ENCODE measurements at regions not wholly inside any gene's neighbourhood (a gene's known extent, or its start where the extent isn't known, plus 50 kb on each side); places are given as distances from the start of the nearest gene placed in this dataset.

GRCh38 chr13:22144806-22145205, 473.9 kb downstream of the FGF9 start:
- Histone ChIP-seq H3K27me3 (no peaks in the 10 kb centered on the region), H3K27ac (no peak overlapping the region), H3K4me3 (no peak overlapping the region), H3K4me1 (no peaks in the 10 kb centered on the region), H3K36me3 (no peaks in the 10 kb centered on the region), H3K9me3 (no peaks in the 10 kb centered on the region)
- FAIRE-seq = no peak
- 85 to 89% methylated on average over 2 of the region's 2 CpGs for WGBS, 2 donors
- no peak for DNase-seq
- ATAC-seq = no peak
- TF ChIP-seq CTCF (IDR thresholded peaks at IDR 0.05) = no peak
- intact Hi-C loops (cut with DNase I) = no loop called here

- FAIRE-seq (no peak), DNase-seq (no peak), ATAC-seq (no peak)
- no peaks in the 10 kb centered on the region for H3K9me3 ChIP-seq
- intact Hi-C loops (cut with DNase I) = no loop called here
- H3K36me3 ChIP-seq = no peaks in the 10 kb centered on the region
- H3K4me3 ChIP-seq = no peak overlapping the region
- no peak overlapping the region for H3K27ac ChIP-seq
- 95 to 98% methylated on average over 3 of the region's 3 CpGs for WGBS, 2 donors
- H3K4me1 ChIP-seq = no peaks in the 10 kb centered on the region
- H3K27me3 ChIP-seq = no peaks in the 10 kb centered on the region
- TF ChIP-seq CTCF (IDR thresholded peaks at IDR 0.05) = no peak
These were observed 477.3 kb downstream of the FGF9 start for GRCh38 chr13:22148187-22148586.

- FAIRE-seq (no peak), DNase-seq (no peak), ATAC-seq (no peak)
- H3K27me3 ChIP-seq = no peaks in the 10 kb centered on the region
- intact Hi-C loops (cut with DNase I) = no loop called here
- no peak overlapping the region for H3K4me3 ChIP-seq
- TF ChIP-seq CTCF (IDR thresholded peaks at IDR 0.05) = no peak
- no peak overlapping the region for H3K27ac ChIP-seq
- WGBS, 2 donors = 86 to 91% methylated on average over 2 of the region's 2 CpGs
- H3K36me3 ChIP-seq = no peaks in the 10 kb centered on the region
- H3K9me3 ChIP-seq = no peaks in the 10 kb centered on the region
- no peaks in the 10 kb centered on the region for H3K4me1 ChIP-seq
These were observed 481.9 kb downstream of the FGF9 start for GRCh38 chr13:22152751-22153150.

GRCh38 chr13:22154041-22154440, 483.2 kb downstream of the FGF9 start:
- FAIRE-seq (no peak), DNase-seq (no peak), ATAC-seq (no peak)
- H3K9me3 ChIP-seq = no peaks in the 10 kb centered on the region
- no peak overlapping the region for H3K27ac ChIP-seq
- no peaks in the 10 kb centered on the region for H3K27me3 ChIP-seq
- intact Hi-C loops (cut with DNase I) = no loop called here
- WGBS, 2 donors = 69 to 72% methylated on average over 3 of the region's 3 CpGs
- H3K4me3 ChIP-seq = no peak overlapping the region
- H3K4me1 ChIP-seq = no peaks in the 10 kb centered on the region
- no peak for TF ChIP-seq CTCF (IDR thresholded peaks at IDR 0.05)
- H3K36me3 ChIP-seq = no peaks in the 10 kb centered on the region

GRCh38 chr13:22161871-22162270, 491.0 kb downstream of the FGF9 start:
- FAIRE-seq = no peak
- H3K36me3 ChIP-seq = no peaks in the 10 kb centered on the region

More at GRCh38 chr13:22161871-22162270, 491.0 kb downstream of the FGF9 start:
- Histone ChIP-seq H3K4me1 (no peaks in the 10 kb centered on the region), H3K27ac (no peak overlapping the region), H3K9me3 (no peaks in the 10 kb centered on the region), H3K4me3 (no peak overlapping the region), H3K27me3 (no peaks in the 10 kb centered on the region)
- DNase-seq = no peak
- no peak for TF ChIP-seq CTCF (IDR thresholded peaks at IDR 0.05)
- ATAC-seq = no peak
- 88 to 92% methylated on average over 3 of the region's 3 CpGs for WGBS, 2 donors
- intact Hi-C loops (cut with DNase I) = no loop called here
